GM18861 (cell line): ENCODE measurements at regions not wholly inside any gene's neighbourhood (a gene's known extent, or its start where the extent isn't known, plus 50 kb on each side); places are given as distances from the start of the nearest gene placed in this dataset.
"Not testable (repeated sequence)": the region's sequence is repeated elsewhere in the genome, so short reads cannot be mapped to it uniquely, and the experiment has no call there.

Source experiments
- ATAC-seq: cut with Tn5 transposase; IDR thresholded peaks from one replicate; pipeline ENCODE4 v1.9.1; 2021; ENCODE audit not compliant: unreplicated experiment

- no peak for ATAC-seq
Measured at GRCh38 chr7:12930534-12930933, 243.1 kb downstream of the ARL4A start.

DNA sequence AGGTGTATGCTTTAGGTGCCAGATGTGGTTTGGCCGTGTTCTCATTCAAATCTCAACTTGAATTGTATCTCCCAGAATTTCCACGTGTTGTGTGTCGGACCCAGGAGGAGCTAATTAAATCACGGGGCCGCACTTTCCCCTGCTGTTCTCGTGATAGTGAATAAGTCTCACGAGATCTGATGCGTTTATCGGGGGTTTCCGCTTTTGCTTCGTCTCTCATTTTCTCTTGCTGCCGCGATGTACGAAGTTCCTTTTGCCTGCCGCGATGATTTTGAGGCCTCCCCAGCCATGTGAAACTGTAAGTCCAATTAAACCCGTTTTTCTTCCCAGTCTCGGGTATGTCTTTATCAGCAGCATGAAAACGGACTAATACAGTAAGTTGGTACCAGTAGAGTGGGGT, 244.0 kb downstream of the ARL4A start:
- not testable (repeated sequence) for ATAC-seq

DNA sequence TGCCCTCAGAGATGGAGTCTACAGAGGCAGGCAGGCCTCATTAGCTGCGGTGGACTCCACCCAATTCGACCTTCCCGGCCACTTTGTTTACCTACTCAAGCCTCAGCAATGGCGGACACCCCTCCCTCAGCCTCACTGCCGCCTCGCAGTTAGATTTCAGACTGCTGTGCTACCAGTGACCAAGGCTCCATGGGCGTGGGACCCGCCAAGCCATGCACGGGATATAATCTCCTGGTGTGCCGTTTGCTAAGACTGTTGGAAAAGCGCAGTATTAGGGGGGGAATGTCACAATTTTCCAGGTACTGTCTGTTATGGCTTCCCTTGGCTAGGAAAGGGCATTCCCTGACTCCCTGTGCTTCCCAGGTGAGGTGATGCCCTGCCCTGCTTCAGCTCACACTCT, 252.3 kb downstream of the ARL4A start:
- no peak for ATAC-seq

DNA sequence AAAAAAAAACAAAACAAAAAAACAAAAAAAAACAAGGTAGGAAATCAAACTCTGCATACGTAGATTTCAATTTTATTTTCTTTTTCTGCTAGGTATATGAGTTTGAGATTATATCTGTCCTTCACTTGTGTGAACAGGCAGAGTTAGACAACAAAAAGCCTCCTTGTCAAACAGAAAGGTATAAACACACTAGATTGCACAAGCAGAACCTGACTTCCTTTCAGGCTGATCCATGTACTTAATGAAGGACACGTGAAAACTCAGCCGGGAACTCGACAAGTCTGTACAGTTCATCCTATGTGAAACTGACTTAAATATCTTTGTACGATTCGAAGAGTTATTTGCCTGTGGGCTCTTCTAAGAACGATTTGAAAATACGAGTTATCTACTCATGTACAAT, 254.1 kb downstream of the ARL4A start:
- no peak for ATAC-seq

- no peak for ATAC-seq
Measured at GRCh38 chr7:12942609-12943008, 255.2 kb downstream of the ARL4A start.

DNA sequence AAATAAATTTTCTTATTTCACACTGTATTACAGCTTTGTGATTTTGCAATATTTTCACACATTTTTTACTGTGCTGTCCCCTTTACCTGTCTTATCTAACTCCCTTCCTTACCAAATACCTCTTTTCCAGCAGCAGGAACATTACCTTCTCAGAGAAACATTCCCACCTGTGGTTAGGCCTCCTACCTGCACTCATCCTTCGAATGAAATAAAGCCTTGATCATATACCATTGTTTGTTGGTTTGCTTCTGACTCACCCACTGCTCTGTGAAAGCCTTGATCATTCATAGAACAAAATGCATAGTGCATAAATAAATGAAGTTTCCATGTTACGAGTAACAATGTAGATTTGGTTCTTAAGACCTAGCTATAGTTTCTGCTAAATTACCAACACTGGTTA, 256.3 kb downstream of the ARL4A start:
- no peak for ATAC-seq

GRCh38 chr7:12945901-12946300, 258.5 kb downstream of the ARL4A start:
- no peak for ATAC-seq

DNA sequence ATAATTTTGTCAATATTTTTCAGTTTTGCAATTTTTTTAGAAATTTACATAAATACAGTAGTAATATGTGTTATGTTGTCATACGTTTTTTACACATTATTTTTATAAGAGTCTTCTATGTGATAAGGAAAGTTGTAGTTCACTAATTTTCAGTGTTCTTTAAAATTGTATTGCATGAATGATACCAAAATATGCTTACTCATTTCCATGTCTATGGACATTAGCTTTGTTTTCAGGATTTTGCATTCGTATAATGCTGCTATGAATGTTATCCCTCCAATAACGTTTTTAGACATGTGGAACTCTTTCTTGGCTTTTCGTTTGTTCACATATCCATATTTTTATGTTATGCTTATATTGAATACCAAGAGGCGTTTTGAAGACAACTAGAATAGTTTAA, 260.0 kb downstream of the ARL4A start:
- ATAC-seq = no peak

GRCh38 chr7:12949060-12949931, 261.9 kb downstream of the ARL4A start:
- no peak for ATAC-seq

- ATAC-seq = no peak
Measured at GRCh38 chr7:12951397-12951801, 264.0 kb downstream of the ARL4A start.

DNA sequence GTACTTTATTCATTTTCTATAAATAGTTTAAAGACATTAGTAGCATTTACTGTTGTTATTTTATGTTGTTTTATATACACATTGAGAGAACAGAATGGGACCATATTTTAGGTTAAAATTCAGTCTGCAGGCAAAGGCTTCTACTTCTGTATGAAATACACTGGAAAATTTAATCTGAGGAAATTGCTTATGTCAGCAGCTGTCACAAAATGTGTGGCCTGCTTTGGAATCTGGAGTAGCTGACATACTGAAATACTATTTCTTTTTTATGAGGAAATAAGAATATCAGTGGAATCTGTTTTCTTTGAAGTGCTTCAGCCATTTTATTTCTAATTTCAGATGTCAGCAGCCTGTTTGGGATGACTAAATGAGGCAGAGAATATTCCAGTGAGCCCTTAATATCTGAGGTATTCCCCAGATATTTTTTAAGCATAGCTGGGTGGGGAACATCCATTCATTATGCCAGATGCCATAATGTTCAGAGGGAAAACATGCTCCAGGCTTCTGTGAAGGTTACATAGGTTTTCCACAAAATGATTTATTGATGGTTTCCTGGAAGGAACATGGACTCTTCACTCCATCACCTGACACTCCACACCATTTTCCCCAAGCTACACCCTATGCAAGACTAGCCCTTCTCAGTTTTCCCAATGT, 267.1 kb downstream of the ARL4A start:
- ATAC-seq = no peak

DNA sequence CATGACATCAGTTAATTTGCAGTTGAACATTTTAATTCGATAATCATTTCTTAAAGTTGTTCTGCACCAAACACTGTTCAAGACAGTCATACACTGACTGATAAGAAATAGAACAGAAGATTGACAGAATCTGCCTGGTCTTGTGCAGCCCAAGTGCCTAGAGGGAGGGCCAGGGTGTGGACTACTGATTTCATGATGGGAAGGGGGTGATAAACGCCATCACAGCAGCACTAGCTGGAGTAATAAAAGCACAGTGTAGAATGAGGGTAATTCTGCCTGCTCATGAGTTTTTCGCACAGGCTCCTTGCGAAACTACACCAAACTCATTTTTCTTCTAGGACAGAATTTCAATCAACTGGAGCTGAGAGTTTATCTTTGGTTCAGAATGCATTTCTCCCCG, 270.1 kb downstream of the ARL4A start:
- ATAC-seq = no peak

GRCh38 chr7:12961910-12962480, 274.6 kb downstream of the ARL4A start:
- no peak for ATAC-seq

GRCh38 chr7:12963435-12963834, 276.0 kb downstream of the ARL4A start:
- no peak for ATAC-seq

- ATAC-seq = no peak
Measured at GRCh38 chr7:12964836-12965235, 277.4 kb downstream of the ARL4A start.

DNA sequence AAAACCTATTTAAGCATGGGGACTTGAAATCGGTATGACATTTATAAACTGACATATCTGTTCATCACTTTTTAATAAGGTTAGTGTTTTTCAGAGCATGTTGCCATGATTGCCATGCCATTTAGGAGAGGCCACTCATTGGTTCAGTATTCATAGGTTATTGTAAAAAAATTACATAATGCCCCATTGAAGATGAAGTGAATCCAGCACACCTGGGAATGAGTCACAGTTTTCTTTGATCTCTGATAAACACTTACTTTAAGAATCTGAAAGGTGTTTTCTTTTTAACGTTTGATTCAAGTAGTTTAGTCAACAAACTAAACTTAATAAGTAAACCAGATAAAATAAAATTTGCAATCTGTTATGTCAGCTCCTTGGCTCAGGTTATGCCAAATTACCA, 278.3 kb downstream of the ARL4A start:
- ATAC-seq = no peak

DNA sequence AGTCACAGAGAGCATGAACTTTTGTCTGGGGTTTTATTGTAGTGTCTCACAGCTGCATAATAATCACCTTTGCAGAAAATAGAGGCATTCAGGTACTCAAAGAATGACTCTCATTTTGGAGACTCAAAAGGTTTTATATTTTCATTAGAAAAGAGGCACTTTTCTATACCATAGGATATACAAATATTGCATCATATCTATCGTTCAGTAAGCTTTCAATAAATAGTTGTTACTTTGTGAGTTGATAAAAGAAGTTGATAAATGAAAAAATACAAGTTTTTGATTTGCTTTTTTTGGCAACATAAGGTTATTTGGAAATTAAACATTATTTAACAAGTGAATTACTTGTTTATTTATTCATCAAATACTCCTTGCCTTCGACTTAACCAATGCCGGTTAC, 279.9 kb downstream of the ARL4A start:
- ATAC-seq = no peak

DNA sequence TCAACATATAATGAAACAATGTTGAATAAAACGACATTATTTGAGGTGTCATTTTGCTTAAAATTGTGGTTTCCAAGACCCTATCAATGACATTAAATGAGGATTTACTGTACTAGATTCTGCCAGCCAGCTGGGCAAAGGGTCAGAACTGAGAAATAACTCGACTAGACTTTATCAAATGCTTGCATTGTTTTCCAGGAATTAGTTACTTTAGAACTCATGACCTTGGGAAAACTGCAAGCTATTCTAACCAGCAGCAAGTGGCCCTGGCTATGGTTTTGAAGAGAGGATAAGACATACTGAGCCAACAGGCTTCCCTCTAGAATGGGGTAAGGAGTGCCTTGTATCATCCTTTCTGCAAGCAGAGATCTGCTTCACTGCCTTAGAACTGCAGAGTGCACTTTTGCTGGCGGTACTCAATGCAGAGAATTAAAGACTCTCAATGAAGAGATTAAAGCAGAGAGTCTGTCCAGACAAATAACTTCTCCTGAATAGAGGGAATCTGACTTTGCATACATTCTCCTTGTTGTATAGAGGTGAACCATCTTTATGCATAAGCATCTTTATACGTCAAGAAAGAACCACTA, 281.5 kb downstream of the ARL4A start:
- no peak for ATAC-seq

GRCh38 chr7:12970626-12971025, 283.2 kb downstream of the ARL4A start:
- ATAC-seq = no peak

- ATAC-seq = no peak
Measured at GRCh38 chr7:12974451-12975166, 287.2 kb downstream of the ARL4A start.

GRCh38 chr7:12975412-12975811, 288.0 kb downstream of the ARL4A start:
- no peak for ATAC-seq
